IMR-90 (cell line): ENCODE measurements at regions not wholly inside any gene's neighbourhood (a gene's known extent, or its start where the extent isn't known, plus 50 kb on each side); places are given as distances from the start of the nearest gene placed in this dataset.

Experiments
- ATAC-seq: fragments of 200-7000 bp; cut with Tn5 transposase; 2 replicates; pipeline ENCODE4 v1.9.1; 2020; ENCODE audit warnings: low read depth, mild to moderate bottlenecking, moderate library complexity
- BruUV-seq: library from RNA; stranded (reverse); fragments of 400-500 nt; replicated peaks from 2 replicates; lab custom pipeline; 2021; lab: Mats Ljungman, UMichigan
- CTCF ChIA-PET: fragments of 300-600 bp; formaldehyde crosslinking; extraction: SDS; loops from one replicate; lab custom pipeline; 2021; ENCODE audit warnings: antibody characterized with exemption; lab: Yijun Ruan, JAX
- POLR2A ChIA-PET: fragments of 300-600 bp; sonication (Branson Sonifier 250); formaldehyde crosslinking; loops from one replicate; lab custom pipeline; 2022; ENCODE audit warnings: antibody characterized with exemption; ENCODE audit not compliant: unreplicated experiment; lab: Charles Lee
- DNase-seq: peaks from one replicate; pipeline ENCODE4 v3.0.0; 2013
- H2AFZ ChIP-seq: replicated peaks from 2 replicates; pipeline ENCODE3; 2013; ENCODE audit warnings: low read length, mild to moderate bottlenecking; ENCODE audit not compliant: poor library complexity
- H2AK5ac ChIP-seq: 2 replicates; pipeline ENCODE4 v1.6.1; 2013; ENCODE audit warnings: low read depth, low read length, inconsistent platforms
- H2AK9ac ChIP-seq: replicated peaks from 2 replicates; pipeline ENCODE3; 2013; ENCODE audit warnings: mild to moderate bottlenecking, low read depth, low read length, moderate library complexity; ENCODE audit not compliant: poor library complexity
- H2BK120ac ChIP-seq: 2 replicates; pipeline ENCODE4 v1.6.1; 2013; ENCODE audit warnings: low read depth, low read length, inconsistent platforms
- H2BK15ac ChIP-seq: 3 replicates; pipeline ENCODE4 v1.6.1; 2013; ENCODE audit warnings: low read depth, low read length, inconsistent platforms
- H2BK20ac ChIP-seq: 2 replicates; pipeline ENCODE4 v1.6.1; 2013; ENCODE audit warnings: low read depth, mild to moderate bottlenecking, inconsistent platforms, low read length, moderate library complexity
- H2BK5ac ChIP-seq: 2 replicates; pipeline ENCODE4 v1.6.1; 2013; ENCODE audit warnings: mild to moderate bottlenecking, low read depth, low read length, inconsistent platforms; ENCODE audit not compliant: poor library complexity, severe bottlenecking
- H3K14ac ChIP-seq: replicated peaks from 2 replicates; pipeline ENCODE4 v1.6.1; 2013; ENCODE audit warnings: low read depth, low read length, inconsistent platforms
- H3K18ac ChIP-seq: 2 replicates; pipeline ENCODE4 v1.6.1; 2013; ENCODE audit warnings: low read depth, low read length, control low read depth
- H3K23ac ChIP-seq: 2 replicates; pipeline ENCODE4 v1.6.1; 2013; ENCODE audit warnings: low read depth, low read length, inconsistent platforms
- H3K27ac ChIP-seq: 2 replicates; pipeline ENCODE4 v1.5.1; 2013; ENCODE audit warnings: mild to moderate bottlenecking, control low read depth, low read length; ENCODE audit not compliant: insufficient read depth
- H3K27me3 ChIP-seq: 2 replicates; pipeline ENCODE4 v1.6.1; 2013; ENCODE audit warnings: low read length; ENCODE audit not compliant: control insufficient read depth, insufficient read depth
- H3K36me3 ChIP-seq: 2 replicates; pipeline ENCODE4 v1.6.1; 2013; ENCODE audit warnings: low read length, mixed read lengths; ENCODE audit not compliant: control insufficient read depth, insufficient read depth
- H3K4ac ChIP-seq: 2 replicates; pipeline ENCODE4 v1.6.1; 2013; ENCODE audit warnings: low read depth, low read length, inconsistent platforms
- H3K4me1 ChIP-seq: 2 replicates; pipeline ENCODE4 v1.6.1; 2013; ENCODE audit warnings: low read length, mixed read lengths; ENCODE audit not compliant: control insufficient read depth, insufficient read depth
- H3K4me2 ChIP-seq: 2 replicates; pipeline ENCODE4 v1.6.1; 2013; ENCODE audit warnings: low read depth, mild to moderate bottlenecking, control low read depth, low read length, moderate library complexity
- H3K4me3 ChIP-seq: 2 replicates; pipeline ENCODE4 v1.5.1; 2013; ENCODE audit warnings: low read depth, mild to moderate bottlenecking, control low read depth, low read length, moderate library complexity; ENCODE audit not compliant: insufficient read depth
- H3K56ac ChIP-seq: 2 replicates; pipeline ENCODE4 v1.6.1; 2013; ENCODE audit warnings: low read length, inconsistent platforms; ENCODE audit not compliant: insufficient read depth; ENCODE audit errors: extremely low read depth
- H3K79me1 ChIP-seq, 2 experiments: 2 replicates each; pipeline ENCODE4 v1.6.1; 2013; ENCODE audit warnings: low read length in 2 of 2, inconsistent platforms in 1 of 2, low read depth in 1 of 2
- H3K9ac ChIP-seq: 2 replicates; pipeline ENCODE4 v1.6.1; 2013; ENCODE audit warnings: low read depth, low read length, control low read depth
- H3K9me1 ChIP-seq: 2 replicates; pipeline ENCODE4 v1.6.1; 2013; ENCODE audit warnings: low read length, inconsistent platforms; ENCODE audit not compliant: insufficient read depth
- H3K9me3 ChIP-seq: 2 replicates; pipeline ENCODE4 v1.6.1; 2013; ENCODE audit warnings: low read length; ENCODE audit not compliant: control insufficient read depth, insufficient read depth
- H4K20me1 ChIP-seq: 2 replicates; pipeline ENCODE4 v1.6.1; 2013; ENCODE audit warnings: low read length, inconsistent platforms; ENCODE audit not compliant: insufficient read depth
- H4K5ac ChIP-seq: 2 replicates; pipeline ENCODE4 v1.6.1; 2013; ENCODE audit warnings: mild to moderate bottlenecking, low read depth, low read length, control low read depth
- H4K8ac ChIP-seq, 2 experiments: 2 replicates each; pipeline ENCODE4 v1.6.1; 2013; ENCODE audit warnings: low read depth in 2 of 2, low read length in 2 of 2, control low read depth in 1 of 2, inconsistent platforms in 1 of 2
- H4K91ac ChIP-seq: 2 replicates; pipeline ENCODE4 v1.6.1; 2013; ENCODE audit warnings: low read depth, low read length, inconsistent platforms; ENCODE audit not compliant: insufficient read depth
- CEBPB ChIP-seq: IDR thresholded peaks from 2 replicates; pipeline ENCODE4 v1.6.1; 2012; ENCODE audit warnings: low read depth, low read length, improper control_type of control experiment
- CTCF ChIP-seq: conservative IDR thresholded peaks from 2 replicates; pipeline ENCODE4 v1.5.1; 2012; ENCODE audit warnings: mild to moderate bottlenecking, low read depth, low read length, improper control_type of control experiment
- MAFK ChIP-seq: IDR thresholded peaks from 2 replicates; pipeline ENCODE4 v1.6.1; 2012; ENCODE audit warnings: low read depth, low read length, improper control_type of control experiment
- MXI1 ChIP-seq: IDR thresholded peaks from 2 replicates; pipeline ENCODE4 v1.6.1; 2012; ENCODE audit warnings: low read depth, mild to moderate bottlenecking, low read length, moderate library complexity, borderline replicate concordance
- RAD21 ChIP-seq: IDR thresholded peaks from 2 replicates; pipeline ENCODE4 v1.6.1; 2012; ENCODE audit warnings: low read length, improper control_type of control experiment
- RCOR1 ChIP-seq: IDR thresholded peaks from 2 replicates; pipeline ENCODE4 v1.6.1; 2012; ENCODE audit warnings: mild to moderate bottlenecking, low read length, improper control_type of control experiment; ENCODE audit not compliant: insufficient replicate concordance
- SMC3 ChIP-seq: fragments of 150-350 bp; IDR thresholded peaks from 2 replicates; pipeline ENCODE4 v1.6.1; 2016; ENCODE audit warnings: low read depth, mild to moderate bottlenecking, antibody characterized with exemption, low read length, moderate library complexity
- USF2 ChIP-seq: fragments of 150-350 bp; IDR thresholded peaks from 2 replicates; pipeline ENCODE4 v1.6.1; 2017; ENCODE audit warnings: mild to moderate bottlenecking, antibody characterized with exemption, low read length, low read depth
- WGBS, 2 experiments: methylation state at CpG; one replicate each; pipeline versions ENCODE4 v1.1.5 to v1.1.7; 2013; ENCODE audit warnings: missing lambda C conversion rate in 2 of 2; ENCODE audit not compliant: insufficient read length in 1 of 2; ENCODE audit errors: extremely low coverage in 2 of 2; 5-methylcytosine and 5-hydroxymethylcytosine counted together
- dilution Hi-C: fragments of 300-500 bp; cut with HindIII; formaldehyde crosslinking; loops from one replicate; pipeline ENCODE4 v1.14.3; 2018; ENCODE audit warnings: low sequenced_read_pairs; ENCODE audit not compliant: unreplicated experiment
- in situ Hi-C: fragments of 300-500 bp; cut with MboI; formaldehyde crosslinking; loops from 3 replicates; pipeline ENCODE4 v1.14.3; 2019; ENCODE audit warnings: low sequenced_read_pairs, inconsistent platforms, mixed read lengths
- intact Hi-C: fragments of 100-400 bp; cut with micrococcal nuclease; formaldehyde crosslinking; loops from 2 replicates; pipeline ENCODE4 v1.10.0; 2022

- H3K27ac ChIP-seq = no peak overlapping the region
- no peak overlapping the region for H3K4me3 ChIP-seq
- no peak for TF ChIP-seq USF2
- TF ChIP-seq SMC3 = no peak
- no peak for TF ChIP-seq CTCF
- no peak for TF ChIP-seq CEBPB
- TF ChIP-seq MAFK = no peak
- TF ChIP-seq MXI1 = no peak
- TF ChIP-seq RCOR1 = no peak
- no peak for TF ChIP-seq RAD21
- H2AFZ ChIP-seq = no peak overlapping the region
- no peak overlapping the region for H4K91ac ChIP-seq
- H2BK15ac ChIP-seq = no peak overlapping the region
- no peak overlapping the region for H2AK5ac ChIP-seq
- no peak overlapping the region for H4K5ac ChIP-seq
- no peak overlapping the region for H3K9ac ChIP-seq
- no peaks in the 10 kb centered on the region for H3K4me1 ChIP-seq
- ATAC-seq = no peak
- CTCF ChIA-PET = no interaction called here
- H3K9me3 ChIP-seq = no peaks in the 10 kb centered on the region
- dilution Hi-C loops = no loop called here
- in situ Hi-C loops = no loop called here
- no peaks in the 10 kb centered on the region for H3K36me3 ChIP-seq
- no peak overlapping the region for H3K23ac ChIP-seq
- intact Hi-C loops = no loop called here
- H2BK20ac ChIP-seq = no peak overlapping the region
- no peaks in the 10 kb centered on the region for H4K20me1 ChIP-seq
- H3K27me3 ChIP-seq = no peaks in the 10 kb centered on the region
- no peak overlapping the region for H3K18ac ChIP-seq
- 32% methylated on average over 2 of the region's 4 CpGs; no CpG with 5 or more reads in 1 of the 2 experiments for WGBS, 2 experiments
- H2AK9ac ChIP-seq = no peak overlapping the region
- no peak overlapping the region for H3K14ac ChIP-seq
- no peaks in the 10 kb centered on the region for H3K79me1 ChIP-seq
- no peak overlapping the region for H4K8ac ChIP-seq
- DNase-seq = peak; percentile 3
- H3K4me2 ChIP-seq = no peak overlapping the region
- H2BK120ac ChIP-seq = no peak overlapping the region
- no TSS peak for BruUV-seq
- POLR2A ChIA-PET = no interaction called here
- no peaks in the 10 kb centered on the region for H3K9me1 ChIP-seq
- no peak overlapping the region for H3K4ac ChIP-seq
- H3K56ac ChIP-seq = no peak overlapping the region
- H2BK5ac ChIP-seq = no peak overlapping the region
These were observed 557.9 kb upstream of the GRAMD2B start for GRCh38 chr5:125865166-125865815.
